SH-SY5Y (cell line): ENCODE measurements at regions not wholly inside any gene's neighbourhood (a gene's known extent, or its start where the extent isn't known, plus 50 kb on each side); places are given as distances from the start of the nearest gene placed in this dataset.

ENCODE experiments used
- GATA2 ChIP-seq: IDR thresholded peaks from 2 replicates; pipeline ENCODE4 v1.6.1; 2011; ENCODE audit warnings: mild to moderate bottlenecking, low read depth, low read length
- GATA3 ChIP-seq: IDR thresholded peaks from 2 replicates; pipeline ENCODE4 v1.6.1; 2011; ENCODE audit warnings: low read depth, mild to moderate bottlenecking, low read length, moderate library complexity

GRCh38 chr1:188904201-188904600 lies 1573.5 kb downstream of the BRINP3 start:
- no peak for TF ChIP-seq GATA2
- TF ChIP-seq GATA3 = no peak
